SK-N-SH treated with all-trans-retinoic acid at 6 μM for 48 hours (cell line): ENCODE measurements at regions not wholly inside any gene's neighbourhood (a gene's known extent, or its start where the extent isn't known, plus 50 kb on each side); places are given as distances from the start of the nearest gene placed in this dataset.

Experiments
- GLIS3 ChIP-seq: fragments of 250-450 bp; sonication (Bioruptor Pico); IDR thresholded peaks from 2 replicates; pipeline ENCODE4 v1.5.0; 2020; ENCODE audit warnings: mild to moderate bottlenecking, moderate library complexity
- OSR1 ChIP-seq: fragments of 250-450 bp; sonication (Bioruptor Pico); IDR thresholded peaks from 2 replicates; pipeline ENCODE4 v1.8.0; 2022; ENCODE audit warnings: moderate library complexity, mild to moderate bottlenecking, inconsistent platforms
- TF ChIP-seq, protein P1 (sequence below): fragments of 250-450 bp; sonication (Bioruptor Pico); IDR thresholded peaks from 2 replicates; pipeline ENCODE4 v1.8.0; 2020; ENCODE audit warnings: mild to moderate bottlenecking, moderate library complexity, borderline replicate concordance

DNA sequence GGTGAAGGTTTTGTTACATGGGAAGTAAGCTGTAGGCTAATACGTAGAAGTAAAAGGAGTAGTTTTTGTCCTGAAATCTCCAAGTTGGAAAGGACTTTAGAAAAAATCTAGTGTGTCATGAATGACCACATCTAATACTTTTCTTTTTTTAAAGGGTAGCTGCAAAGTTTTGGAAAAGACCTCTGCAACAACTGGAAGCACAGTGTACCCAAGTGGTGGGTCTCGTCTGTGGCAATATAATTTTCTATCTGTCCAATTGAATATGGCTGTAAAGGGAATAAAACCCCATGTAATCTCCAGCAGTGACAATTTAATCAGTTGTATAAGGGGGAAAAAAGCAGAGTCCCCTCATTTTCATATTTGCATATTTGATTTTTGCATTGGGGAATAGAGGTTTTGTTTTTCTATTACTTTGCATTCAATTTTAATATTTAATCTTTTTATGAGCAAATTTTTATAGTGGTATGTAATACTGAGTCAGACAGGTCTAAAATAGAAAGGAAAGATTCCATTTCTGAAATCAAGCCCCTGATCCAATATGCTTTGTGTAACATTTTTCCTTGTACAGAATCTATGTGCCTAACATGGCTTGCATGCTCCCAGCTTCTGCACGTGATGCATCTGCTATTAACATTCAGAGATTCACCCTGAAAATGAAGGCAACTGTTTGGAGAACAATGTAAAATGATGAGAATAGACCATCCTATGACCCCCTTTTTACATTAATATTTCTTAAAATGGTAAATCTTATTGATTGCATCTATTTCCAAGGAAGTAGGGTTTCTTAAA is 531.4 kb downstream of the ZIC1 start:
- no peak for TF ChIP-seq OSR1
- no peak for TF ChIP-seq GLIS3 (CRISPR knock-in tag)
- TF ChIP-seq, protein P1, sequence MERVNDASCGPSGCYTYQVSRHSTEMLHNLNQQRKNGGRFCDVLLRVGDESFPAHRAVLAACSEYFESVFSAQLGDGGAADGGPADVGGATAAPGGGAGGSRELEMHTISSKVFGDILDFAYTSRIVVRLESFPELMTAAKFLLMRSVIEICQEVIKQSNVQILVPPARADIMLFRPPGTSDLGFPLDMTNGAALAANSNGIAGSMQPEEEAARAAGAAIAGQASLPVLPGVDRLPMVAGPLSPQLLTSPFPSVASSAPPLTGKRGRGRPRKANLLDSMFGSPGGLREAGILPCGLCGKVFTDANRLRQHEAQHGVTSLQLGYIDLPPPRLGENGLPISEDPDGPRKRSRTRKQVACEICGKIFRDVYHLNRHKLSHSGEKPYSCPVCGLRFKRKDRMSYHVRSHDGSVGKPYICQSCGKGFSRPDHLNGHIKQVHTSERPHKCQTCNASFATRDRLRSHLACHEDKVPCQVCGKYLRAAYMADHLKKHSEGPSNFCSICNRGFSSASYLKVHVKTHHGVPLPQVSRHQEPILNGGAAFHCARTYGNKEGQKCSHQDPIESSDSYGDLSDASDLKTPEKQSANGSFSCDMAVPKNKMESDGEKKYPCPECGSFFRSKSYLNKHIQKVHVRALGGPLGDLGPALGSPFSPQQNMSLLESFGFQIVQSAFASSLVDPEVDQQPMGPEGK (CRISPR knock-in tag), result no peak
